Brain microvascular endothelial cell (primary cell): ENCODE measurements at regions not wholly inside any gene's neighbourhood (a gene's known extent, or its start where the extent isn't known, plus 50 kb on each side); places are given as distances from the start of the nearest gene placed in this dataset.

Experiments
- DNase-seq: peaks from one replicate; pipeline ENCODE4 v3.0.0-alpha.2; 2020
- H3K27ac ChIP-seq: fragments of 250-450 bp; sonication (Bioruptor Pico); 2 replicates; pipeline ENCODE4 v1.5.1; 2020; ENCODE audit warnings: mild to moderate bottlenecking, moderate library complexity
- H3K27me3 ChIP-seq: fragments of 250-450 bp; sonication (Bioruptor Pico); replicated peaks from 2 replicates; pipeline ENCODE4 v1.5.1; 2020; ENCODE audit warnings: mild to moderate bottlenecking
- H3K36me3 ChIP-seq: fragments of 250-450 bp; sonication (Bioruptor Pico); replicated peaks from 2 replicates; pipeline ENCODE4 v1.5.1; 2020; ENCODE audit warnings: mild to moderate bottlenecking
- H3K4me3 ChIP-seq: 2 replicates; pipeline ENCODE4 v1.5.1; 2011; ENCODE audit warnings: low read depth, mild to moderate bottlenecking, control low read depth, low read length, moderate library complexity
- CTCF ChIP-seq: IDR thresholded peaks from 2 replicates; pipeline ENCODE4 v1.5.1; 2011; ENCODE audit warnings: low read depth, mild to moderate bottlenecking, moderate library complexity, low read length, control low read depth, inconsistent platforms; ENCODE audit errors: missing control alignments
- in situ Hi-C: cut with HindIII; loops from 2 replicates; pipeline ENCODE4 v1.10.0; 2017; ENCODE audit warnings: low sequenced_read_pairs, low pct_ligation_motif_present

DNA sequence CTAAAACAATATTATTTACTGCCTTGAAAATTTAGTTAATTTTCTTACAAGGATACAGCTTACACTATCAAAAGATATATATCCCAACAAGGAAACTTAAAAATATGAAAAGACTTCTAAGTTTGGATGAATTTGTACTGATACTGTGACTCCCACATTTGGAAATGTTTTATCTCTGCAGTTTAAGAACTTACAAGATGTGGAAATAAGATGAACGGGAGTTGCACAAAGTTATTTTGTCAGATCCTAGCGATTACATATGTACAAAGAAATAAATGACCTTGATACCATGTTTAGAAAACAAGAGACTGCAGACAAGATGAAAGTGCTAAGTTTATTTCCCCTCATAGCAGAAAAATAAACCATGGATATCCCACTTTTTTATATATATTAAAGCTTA lies 103.7 kb upstream of the TMEM106B start:
- Histone ChIP-seq H3K4me3 (no peak overlapping the region), H3K27ac (no peak overlapping the region), H3K36me3 (no peaks in the 10 kb centered on the region), H3K27me3 (no peaks in the 10 kb centered on the region)
- DNase-seq: no peak
- no peak for TF ChIP-seq CTCF
- in situ Hi-C loops: no loop called here

- Histone ChIP-seq H3K27me3 (no peaks in the 10 kb centered on the region), H3K27ac (no peak overlapping the region), H3K4me3 (no peak overlapping the region), H3K36me3 (no peaks in the 10 kb centered on the region)
- in situ Hi-C loops: no loop called here
- no peak for DNase-seq
- TF ChIP-seq CTCF: no peak
Measured at GRCh38 chr7:12107841-12108254, 103.2 kb upstream of the TMEM106B start.

- TF ChIP-seq CTCF: no peak
- H3K36me3 ChIP-seq: no peaks in the 10 kb centered on the region
- DNase-seq: no peak
- no peaks in the 10 kb centered on the region for H3K27me3 ChIP-seq
- H3K27ac ChIP-seq: no peak overlapping the region
- no peak overlapping the region for H3K4me3 ChIP-seq
- in situ Hi-C loops: no loop called here
Measured at GRCh38 chr7:12110425-12110824, 100.7 kb upstream of the TMEM106B start.

DNA sequence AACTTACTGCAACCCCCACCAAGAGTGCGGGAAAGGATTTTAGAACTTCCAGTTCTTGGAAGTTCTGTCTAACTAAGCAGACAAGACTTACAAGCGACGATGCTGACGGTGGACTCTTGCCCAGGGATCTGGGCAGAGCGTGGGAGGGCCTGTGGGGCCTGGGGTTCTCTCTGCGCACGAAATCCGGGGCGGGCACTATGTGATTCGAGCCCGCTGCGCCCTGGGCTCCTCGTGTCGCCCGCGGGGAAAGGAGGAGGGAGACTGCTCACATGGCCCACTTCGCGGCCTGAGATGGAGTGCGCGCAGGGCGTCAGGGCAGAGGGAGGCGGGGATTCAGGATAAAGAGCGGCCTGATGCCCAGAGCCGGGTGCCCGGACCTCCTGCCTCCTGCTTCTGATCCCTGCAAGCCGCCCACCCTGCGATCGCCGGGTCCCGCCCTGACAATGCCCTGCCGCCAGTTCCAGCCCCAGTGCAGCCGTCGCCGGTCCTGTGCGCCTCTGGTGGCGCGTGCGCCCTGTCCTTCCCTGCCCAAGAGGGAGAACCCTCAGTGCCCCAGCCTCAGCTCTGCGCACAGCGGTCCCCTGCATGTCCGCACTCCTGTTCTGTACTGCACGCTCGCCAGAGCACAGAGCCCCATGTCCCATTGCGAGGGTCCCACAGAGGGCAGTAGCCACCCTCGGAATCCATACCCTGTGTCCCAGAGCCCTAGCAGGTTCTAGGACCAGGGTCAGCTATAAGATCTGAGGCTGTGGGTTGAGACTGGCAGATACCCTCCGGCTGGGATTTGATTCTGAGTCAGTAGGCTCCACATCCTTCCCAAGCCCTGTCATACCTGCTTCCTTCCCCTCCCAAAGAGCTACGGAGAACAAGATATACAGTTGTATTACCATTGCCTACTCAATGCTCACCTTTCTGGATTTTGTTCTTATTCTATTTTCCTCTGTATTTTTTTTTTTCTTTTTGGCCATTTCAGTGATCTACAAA lies 99.4 kb upstream of the TMEM106B start:
- Histone ChIP-seq H3K27me3 (no peaks in the 10 kb centered on the region), H3K4me3 (peak overlapping the region; percentile 51), H3K27ac (no peak overlapping the region), H3K36me3 (no peaks in the 10 kb centered on the region)
- peak; percentile 31 for TF ChIP-seq CTCF
- DNase-seq: no peak
- in situ Hi-C loops: no loop called here

DNA sequence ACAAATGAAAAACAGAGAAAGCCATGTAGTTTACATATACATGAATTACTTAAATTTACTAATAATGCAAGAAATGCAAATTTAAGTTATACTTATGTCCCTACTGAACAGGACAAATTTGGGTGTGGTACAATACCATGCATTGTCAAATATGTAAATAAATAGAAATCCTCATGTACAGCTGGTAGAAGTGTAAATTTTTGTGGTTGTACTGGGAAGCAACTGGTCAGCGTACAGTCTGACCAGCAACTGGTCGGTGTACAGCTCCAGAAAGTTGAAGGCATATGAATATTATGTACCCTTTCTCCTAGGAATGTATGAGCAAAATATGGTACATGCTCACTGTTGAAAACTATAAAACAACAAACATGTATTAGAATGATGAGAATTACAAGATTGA lies 93.9 kb upstream of the TMEM106B start:
- in situ Hi-C loops: no loop called here
- no peaks in the 10 kb centered on the region for H3K27me3 ChIP-seq

More for the DNA sequence above, 93.9 kb upstream of the TMEM106B start:
- DNase-seq: no peak
- no peak for TF ChIP-seq CTCF
- H3K4me3 ChIP-seq: no peak overlapping the region
- H3K27ac ChIP-seq: no peak overlapping the region
- H3K36me3 ChIP-seq: no peaks in the 10 kb centered on the region
